GM10248 (cell line): ENCODE measurements at regions not wholly inside any gene's neighbourhood (a gene's known extent, or its start where the extent isn't known, plus 50 kb on each side); places are given as distances from the start of the nearest gene placed in this dataset.

Experiments
- CTCF ChIA-PET: fragments of 300-600 bp; sonication (Branson Sonifier 250); formaldehyde crosslinking; extraction: SDS; loops from one replicate; lab custom pipeline; 2021; ENCODE audit warnings: antibody characterized with exemption; lab: Yijun Ruan, JAX
- POLR2A ChIA-PET: fragments of 350-650 bp; sonication (Branson Sonifier 250); formaldehyde crosslinking; extraction: SDS; loops from one replicate; lab custom pipeline; 2020; ENCODE audit warnings: antibody characterized with exemption; lab: Yijun Ruan, JAX
- DNase-seq: peaks from one replicate; pipeline ENCODE4 v3.0.0; 2012; ENCODE audit errors: extremely low spot score
- TF ChIP-seq, protein P1 (sequence below): IDR thresholded peaks from 2 replicates; pipeline ENCODE4 v1.5.1; 2012; ENCODE audit warnings: mild to moderate bottlenecking, low read depth; ENCODE audit errors: extremely low read depth, missing control alignments, control extremely low read depth

DNA sequence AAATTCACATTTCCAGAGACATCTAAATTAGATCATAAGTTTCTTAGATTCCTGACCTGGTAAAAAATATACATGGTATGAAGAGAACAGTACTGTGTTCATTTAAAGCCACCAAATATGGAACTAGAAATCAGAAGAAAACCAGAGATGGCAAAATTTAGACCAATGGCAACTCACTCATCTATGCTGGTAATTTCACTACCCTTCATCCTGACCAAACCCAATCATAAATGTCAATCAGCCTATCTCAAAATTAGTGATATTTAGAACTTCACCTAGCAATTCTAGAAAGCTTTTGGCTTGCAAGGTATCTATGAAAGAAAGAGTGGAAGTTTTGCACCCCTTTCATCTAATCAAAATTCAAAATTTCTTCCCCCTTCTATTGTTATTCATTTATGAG, 107.7 kb downstream of the NIBAN1 start:
- TF ChIP-seq, protein P1, sequence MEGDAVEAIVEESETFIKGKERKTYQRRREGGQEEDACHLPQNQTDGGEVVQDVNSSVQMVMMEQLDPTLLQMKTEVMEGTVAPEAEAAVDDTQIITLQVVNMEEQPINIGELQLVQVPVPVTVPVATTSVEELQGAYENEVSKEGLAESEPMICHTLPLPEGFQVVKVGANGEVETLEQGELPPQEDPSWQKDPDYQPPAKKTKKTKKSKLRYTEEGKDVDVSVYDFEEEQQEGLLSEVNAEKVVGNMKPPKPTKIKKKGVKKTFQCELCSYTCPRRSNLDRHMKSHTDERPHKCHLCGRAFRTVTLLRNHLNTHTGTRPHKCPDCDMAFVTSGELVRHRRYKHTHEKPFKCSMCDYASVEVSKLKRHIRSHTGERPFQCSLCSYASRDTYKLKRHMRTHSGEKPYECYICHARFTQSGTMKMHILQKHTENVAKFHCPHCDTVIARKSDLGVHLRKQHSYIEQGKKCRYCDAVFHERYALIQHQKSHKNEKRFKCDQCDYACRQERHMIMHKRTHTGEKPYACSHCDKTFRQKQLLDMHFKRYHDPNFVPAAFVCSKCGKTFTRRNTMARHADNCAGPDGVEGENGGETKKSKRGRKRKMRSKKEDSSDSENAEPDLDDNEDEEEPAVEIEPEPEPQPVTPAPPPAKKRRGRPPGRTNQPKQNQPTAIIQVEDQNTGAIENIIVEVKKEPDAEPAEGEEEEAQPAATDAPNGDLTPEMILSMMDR = no peak
- DNase-seq = no peak
- CTCF ChIA-PET = interaction anchor here (1.0 to 2.1 kb wide), 6 partner anchors 9 to 113 kb away, joined by 3 to 7 read pairs (median 5); no protein-coding TSS in a partner anchor
- POLR2A ChIA-PET = interaction anchor here (0.8 kb wide), 1 partner anchor 51 kb away, joined by 4 read pairs; no protein-coding TSS in a partner anchor

- ChIA-PET CTCF (interaction anchor here (1.3 to 2.1 kb wide), 3 partner anchors 9 to 77 kb away, joined by 3 to 7 read pairs (median 6); no protein-coding TSS in a partner anchor), POLR2A (no interaction called here)
- TF ChIP-seq, protein P1 = no peak
- no peak for DNase-seq
Observed at GRCh38 chr1:184865831-184866230, 108.5 kb downstream of the NIBAN1 start.

DNA sequence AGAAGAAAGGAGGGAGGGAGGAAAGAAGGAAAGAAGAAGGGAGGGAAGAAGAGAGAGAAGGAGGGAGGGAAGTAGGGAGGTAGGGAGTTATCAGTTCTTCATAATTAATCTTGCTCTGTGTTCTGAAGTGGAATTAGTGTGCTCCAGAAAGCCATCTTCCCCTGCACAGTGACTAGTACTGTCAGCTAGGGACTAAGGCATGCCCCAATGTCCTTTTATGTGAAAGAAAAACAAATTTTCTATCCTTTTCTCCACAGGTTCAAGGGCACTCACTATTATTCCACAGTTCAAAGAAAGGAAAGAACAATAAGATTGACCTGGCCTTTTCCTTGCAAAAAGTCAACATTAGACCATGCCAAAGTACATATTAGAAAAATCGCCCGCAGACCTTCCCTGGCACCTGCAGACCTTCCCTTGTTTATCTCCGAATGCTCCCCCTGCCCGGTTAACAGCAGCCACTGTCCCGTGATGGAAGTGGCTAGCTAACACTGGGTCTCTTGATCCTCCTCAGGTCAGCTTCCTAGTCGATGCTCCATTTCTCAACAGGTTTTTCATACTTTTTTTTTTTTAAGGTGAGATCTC, 107.2 kb upstream of the EDEM3 start:
- POLR2A ChIA-PET = no interaction called here
- no peak for DNase-seq
- TF ChIP-seq, protein P1 = no peak
- CTCF ChIA-PET = interaction anchor here (1.3 kb wide), 1 partner anchor 13 kb away, joined by 3 read pairs; no protein-coding TSS in a partner anchor

GRCh38 chr1:184860985-184861754, 106.5 kb upstream of the EDEM3 start:
- POLR2A ChIA-PET = no interaction called here
- CTCF ChIA-PET = interaction anchor here (1.2 kb wide), 1 partner anchor 26 kb away, joined by 3 read pairs; no protein-coding TSS in a partner anchor
- TF ChIP-seq, protein P1 = no peak
- no peak for DNase-seq

DNA sequence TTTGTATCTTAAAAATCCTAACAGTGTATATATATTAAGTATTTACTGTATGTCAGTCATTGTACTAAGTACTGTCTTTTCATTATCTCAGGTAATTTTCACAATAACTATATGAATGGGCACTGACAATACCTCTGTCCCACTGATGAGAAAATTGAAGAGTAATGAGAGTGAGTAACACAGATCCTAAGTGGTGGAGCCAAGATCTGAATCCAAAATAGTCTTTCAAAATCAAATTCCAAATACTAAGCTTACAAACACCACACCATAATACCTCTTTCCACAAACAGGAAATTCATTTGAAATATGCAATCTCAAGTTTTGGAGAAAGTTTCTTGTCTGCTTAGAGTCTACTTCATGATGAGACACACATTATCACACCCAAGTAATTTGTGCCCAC, 105.9 kb upstream of the EDEM3 start:
- no peak for DNase-seq
- ChIA-PET CTCF (interaction anchor here (1.0 to 1.3 kb wide), 3 partner anchors 27 to 53 kb away, joined by 3 read pairs; no protein-coding TSS in a partner anchor), POLR2A (interaction anchor here (0.6 kb wide), 1 partner anchor 431 kb away, joined by 7 read pairs; no protein-coding TSS in a partner anchor)
- TF ChIP-seq, protein P1 = no peak

DNA sequence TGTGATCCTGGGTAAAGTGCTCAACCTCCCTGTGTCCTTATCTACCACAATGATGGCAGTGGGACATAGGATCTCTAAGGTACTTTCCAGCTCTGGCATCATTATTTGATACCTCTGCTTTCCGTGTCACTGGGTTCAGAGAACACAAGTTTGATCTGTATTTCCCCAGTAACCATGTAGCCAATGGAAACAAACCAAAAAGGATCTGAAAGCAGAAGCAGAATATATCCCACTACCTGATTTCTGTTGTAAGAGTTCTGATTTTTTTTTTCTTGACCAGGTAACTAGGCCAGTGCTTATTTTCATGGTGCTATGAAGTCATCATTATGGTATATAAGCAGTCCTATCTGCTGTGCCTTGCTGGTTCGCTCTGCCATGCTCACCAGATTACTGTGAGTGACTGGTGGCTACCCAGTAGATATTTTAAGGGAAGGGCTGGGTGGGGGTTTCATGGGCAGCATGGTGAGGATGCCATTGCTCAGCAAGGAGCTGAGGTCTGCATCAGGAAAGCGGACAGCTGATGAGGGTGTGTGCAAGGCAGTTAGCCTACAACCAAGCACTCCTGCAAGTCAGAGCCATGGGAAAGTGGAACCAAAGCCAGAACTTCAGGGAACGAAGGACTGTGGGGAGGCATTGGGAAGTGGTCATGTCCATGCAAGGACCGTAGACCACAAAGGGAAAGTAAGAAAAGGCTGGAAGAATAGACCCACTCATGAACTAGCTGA, 104.9 kb upstream of the EDEM3 start:
- ChIA-PET POLR2A (interaction anchor here (0.6 kb wide), 1 partner anchor 432 kb away, joined by 7 read pairs; no protein-coding TSS in a partner anchor), CTCF (interaction anchor here (1.0 to 1.3 kb wide), 2 partner anchors 33 to 54 kb away, joined by 3 read pairs; no protein-coding TSS in a partner anchor)
- TF ChIP-seq, protein P1 = no peak
- no peak for DNase-seq
